Raji (cell line): ENCODE measurements at regions not wholly inside any gene's neighbourhood (a gene's known extent, or its start where the extent isn't known, plus 50 kb on each side); places are given as distances from the start of the nearest gene placed in this dataset.

Experiments
- POLR2A ChIP-seq: IDR thresholded peaks from 2 replicates; pipeline ENCODE4 v1.6.1; 2011; ENCODE audit warnings: low read depth, low read length, control low read depth; ENCODE audit not compliant: insufficient read depth

DNA sequence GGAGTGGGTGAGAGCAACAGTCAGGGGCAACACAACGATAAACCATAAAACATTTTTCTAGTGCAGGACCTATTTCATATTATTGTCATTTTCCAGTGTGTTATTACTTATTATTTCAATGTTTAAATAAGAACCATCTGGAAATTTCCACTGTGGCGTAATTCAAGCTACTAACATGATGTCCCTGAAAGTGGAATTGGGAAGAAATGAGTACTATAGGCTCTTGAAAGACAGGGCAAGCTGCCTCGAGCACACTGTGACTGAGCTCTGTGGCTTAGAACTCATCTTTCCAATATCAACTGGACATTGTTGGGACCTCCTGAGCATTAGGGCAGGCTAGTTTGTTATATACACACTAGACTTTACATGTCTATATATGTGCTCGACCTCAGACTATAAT is 182.9 kb upstream of the RIOK2 start:
- TF ChIP-seq POLR2A, result no peak

DNA sequence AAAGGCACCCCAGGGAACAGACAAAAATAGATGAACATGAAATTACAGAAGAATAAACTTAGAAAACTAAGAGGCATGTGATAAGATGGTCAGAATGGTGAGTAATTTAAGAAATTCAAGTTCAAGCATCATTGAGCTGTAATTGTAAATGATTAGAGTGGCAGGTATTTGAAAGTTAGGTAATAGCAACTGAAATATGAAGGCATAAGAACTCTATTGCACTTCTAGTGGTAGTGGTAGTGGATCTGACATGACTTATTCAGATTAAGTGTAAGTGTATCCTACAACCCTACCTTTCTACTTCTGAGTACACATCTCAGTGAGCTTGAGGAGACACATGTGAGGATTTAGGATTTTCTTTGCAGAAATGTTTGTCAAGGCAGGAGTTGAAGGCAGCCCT is 192.9 kb upstream of the RIOK2 start:
- TF ChIP-seq POLR2A, result no peak

DNA sequence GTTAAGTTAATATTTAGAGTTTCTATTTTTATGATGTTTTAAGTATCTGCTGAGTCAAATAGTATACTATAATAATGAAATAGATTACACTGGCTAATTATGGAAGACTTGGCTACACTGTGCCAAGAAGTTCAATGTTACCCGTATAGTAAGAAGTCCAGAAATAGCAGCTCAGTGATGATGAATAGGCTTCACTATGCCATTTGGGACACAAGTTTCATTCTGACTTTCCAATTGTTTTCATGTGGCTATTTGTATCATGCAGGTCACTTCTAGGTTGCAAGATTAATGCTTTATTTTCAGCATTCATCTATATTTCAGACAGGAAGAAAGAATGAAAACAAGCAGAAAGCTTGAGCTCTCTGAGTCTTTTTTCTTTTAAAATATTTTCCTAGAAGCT is 194.5 kb upstream of the RIOK2 start:
- TF ChIP-seq POLR2A, result no peak

DNA sequence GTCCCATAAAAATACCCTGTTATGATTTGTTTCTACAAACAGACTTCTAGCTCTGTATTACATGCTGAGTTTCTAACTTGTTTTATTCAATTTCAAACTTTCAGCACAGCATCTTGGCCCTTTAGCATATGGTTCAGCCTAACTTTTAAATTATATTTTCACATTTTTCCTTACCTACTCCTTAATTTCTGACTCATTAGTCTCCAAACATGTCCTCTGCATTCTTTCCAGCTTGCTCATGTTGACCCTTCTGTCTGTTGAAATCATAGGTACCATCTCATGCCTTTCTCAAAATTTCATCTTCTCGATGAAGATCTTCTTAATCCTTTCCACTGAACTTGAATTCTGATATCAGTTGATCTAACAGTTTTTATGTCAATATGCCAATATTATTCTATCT is 200.9 kb upstream of the RIOK2 start:
- no peak for TF ChIP-seq POLR2A

DNA sequence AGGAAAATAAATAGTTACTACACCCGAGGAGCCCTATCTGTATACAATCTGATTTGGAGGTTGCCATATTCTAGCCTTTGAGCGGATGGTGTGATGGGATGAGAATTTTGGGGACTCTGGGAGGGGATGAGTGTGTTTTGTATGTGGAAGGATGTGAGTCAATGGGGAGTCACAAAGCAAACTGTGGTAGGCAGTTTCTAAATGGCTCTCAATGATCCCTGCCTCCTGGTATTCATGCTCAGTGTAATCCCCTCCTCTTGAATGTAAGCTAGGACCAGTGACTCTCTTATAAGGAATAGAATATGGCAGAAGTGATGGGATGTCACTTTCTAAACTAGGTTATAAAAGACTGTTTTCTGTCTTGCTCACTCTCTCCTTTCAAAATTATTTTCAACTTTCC is 205.7 kb upstream of the RIOK2 start:
- no peak for TF ChIP-seq POLR2A

DNA sequence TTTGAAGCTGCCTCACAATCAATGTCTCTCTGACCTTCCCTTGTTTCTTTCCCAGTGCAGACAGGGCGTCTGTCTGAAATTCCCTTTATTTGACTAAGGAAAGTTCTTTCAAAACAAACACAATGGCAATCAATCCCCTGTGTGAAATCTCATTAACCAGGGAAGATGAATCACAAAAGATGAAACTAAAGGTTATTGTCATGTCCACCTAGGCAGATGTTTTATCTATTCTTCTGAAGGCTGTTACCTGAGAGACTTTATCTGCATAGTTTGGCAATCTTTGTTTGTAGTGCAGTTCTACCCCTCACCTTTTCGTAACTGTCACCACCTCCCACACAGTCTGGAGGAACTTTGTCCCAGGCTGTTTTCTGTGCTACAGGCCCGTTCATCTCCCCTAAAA is 217.5 kb upstream of the RIOK2 start:
- TF ChIP-seq POLR2A, result no peak

DNA sequence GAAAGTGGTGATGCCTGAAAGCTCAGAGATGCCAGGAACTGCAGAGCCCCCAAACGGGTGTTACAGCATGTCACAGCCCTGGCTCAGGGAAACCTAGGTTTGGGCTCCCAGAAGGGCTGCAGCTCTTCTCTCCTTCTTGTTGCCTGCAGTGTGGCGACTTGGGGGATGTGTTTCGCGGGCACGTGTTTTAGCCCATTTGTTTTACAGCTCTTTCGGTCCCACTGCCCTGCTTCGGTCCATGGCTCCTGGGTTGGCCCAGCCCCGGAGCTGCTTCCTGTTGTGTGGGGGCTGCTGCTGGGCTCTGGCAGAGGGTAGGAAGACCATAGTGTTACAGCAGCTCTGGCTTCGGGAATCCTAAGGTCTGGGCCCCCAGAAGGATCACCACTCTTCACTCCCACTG is 222.9 kb upstream of the RIOK2 start:
- TF ChIP-seq POLR2A, result no peak

DNA sequence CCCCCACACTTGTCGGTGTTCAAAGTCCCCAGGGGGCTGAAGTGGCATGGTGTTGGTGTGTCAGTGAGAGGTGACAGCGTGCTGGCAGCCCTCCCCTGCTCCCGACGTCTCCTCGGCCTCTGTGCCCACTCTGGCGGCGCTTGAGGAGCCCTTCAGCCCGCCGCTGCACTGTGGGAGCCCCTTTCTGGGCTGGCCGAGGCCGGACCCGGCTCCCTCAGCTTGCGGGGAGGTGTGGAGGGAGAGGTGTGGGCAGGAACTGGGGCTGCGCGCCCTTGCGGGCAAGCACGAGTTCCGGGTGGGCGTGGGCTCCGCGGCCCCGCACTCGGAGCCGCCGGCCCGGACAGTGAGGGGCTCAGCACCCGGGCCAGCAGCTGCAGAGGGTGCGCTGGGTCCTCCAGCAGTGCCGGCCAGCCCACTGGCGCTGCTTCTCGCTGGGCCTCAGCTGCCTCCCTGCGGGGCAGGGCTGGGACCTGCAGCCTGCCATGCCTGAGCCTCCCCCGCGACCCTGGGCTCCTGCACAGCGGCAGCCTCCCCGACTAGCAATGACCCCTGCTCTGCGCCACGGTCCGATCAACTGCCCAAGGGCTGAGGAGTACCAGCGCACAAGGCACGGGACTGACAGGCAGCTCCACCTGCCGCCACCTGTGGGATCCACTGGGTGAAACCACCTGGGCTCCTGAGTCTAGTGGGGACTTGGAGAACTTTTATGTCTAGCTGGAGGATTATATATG is 224.1 kb upstream of the RIOK2 start:
- no peak for TF ChIP-seq POLR2A

DNA sequence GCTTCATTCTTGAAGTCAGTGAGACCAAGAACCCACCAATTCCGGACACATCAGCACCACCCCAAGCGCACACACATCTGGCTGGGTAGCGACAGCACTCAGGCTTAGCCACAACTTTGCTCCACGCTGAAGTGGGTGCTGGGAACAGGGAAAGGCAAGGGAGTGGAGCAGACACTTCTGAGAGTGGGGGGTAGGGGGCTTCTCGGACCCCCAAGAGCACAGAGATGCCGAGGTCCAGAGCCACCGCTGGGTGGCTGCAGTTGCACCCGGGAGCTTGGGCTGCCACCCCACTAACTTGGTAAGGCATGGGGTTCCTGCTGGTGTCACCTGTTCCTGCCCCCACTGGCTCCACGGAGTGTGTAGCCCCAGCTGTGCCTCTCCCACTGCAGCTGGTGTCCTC is 225.3 kb upstream of the RIOK2 start:
- no peak for TF ChIP-seq POLR2A

DNA sequence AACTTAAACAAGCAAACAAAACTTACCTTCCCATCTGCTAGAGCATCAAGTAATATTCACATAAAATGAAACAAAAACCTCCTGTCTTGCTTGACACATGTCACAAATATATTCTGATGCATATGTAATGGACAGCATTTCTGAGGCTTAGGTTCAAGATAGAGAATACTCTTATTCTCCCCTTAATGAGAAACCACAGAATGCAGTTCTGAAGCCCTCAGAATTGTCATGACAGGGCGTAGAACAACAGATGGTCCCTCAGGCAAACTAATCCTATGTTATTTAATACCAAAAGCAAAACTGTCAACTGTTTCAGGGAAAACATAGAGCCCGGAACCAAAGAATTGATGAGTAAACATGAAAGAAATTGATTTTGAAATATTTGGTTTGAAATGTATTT is 229.9 kb upstream of the RIOK2 start:
- no peak for TF ChIP-seq POLR2A

DNA sequence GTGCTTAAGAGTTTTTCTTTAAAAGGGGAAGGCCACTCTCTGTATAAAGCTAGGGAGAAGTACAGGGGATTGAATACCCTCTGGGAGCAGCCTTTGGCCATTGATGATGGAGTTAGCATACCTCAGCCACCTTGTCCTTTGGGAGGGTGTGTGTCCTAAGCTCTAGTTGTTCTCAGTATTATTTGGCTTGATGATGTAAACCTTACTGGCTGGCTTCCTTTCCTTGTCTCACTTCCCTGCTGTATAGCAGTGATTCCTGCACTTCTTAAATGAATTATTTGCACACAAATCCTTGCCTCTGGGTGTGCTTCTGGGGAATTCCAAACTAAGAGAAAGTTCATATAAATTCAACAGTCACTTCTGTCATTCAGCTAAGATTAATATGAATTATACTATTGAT is 234.9 kb upstream of the RIOK2 start:
- TF ChIP-seq POLR2A, result no peak

DNA sequence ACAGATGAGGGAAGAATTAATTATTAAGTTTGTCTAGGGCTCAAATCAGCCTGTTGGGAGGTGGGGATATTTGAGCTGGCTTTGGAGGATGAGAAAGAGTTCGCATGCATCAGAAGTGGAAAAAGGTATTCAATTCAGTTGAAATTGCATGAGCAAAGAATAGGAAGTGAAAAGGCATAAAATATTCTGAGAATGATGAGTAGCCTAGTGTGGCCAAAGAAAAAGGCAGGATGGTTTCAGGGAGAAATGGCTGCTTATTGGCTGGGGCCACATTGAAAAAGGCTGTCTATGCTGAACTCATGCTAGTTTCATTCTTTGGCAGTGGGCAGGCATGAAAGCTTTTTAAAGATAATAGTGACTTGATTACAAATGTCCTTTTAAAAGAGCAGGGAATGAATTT is 235.4 kb upstream of the RIOK2 start:
- TF ChIP-seq POLR2A, result no peak

DNA sequence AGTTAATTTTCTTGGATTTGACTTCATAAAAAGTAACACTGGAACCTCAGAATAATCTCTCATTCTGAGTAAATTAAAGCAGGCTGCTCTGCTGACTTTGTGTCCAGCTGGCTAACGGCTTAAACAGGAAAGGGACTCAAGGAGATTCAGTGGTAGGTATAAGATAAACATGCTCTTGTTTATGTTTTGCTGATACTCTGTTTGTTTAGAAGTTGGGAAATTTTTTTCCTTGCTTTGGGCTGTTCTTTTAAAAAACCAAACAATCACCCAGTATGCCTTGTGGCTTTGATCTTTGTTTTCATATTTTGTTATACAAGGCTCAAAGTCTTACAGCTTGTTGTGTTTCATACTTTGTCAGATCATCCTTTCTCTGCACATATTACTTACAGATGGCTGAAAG is 237.6 kb upstream of the RIOK2 start:
- no peak for TF ChIP-seq POLR2A

DNA sequence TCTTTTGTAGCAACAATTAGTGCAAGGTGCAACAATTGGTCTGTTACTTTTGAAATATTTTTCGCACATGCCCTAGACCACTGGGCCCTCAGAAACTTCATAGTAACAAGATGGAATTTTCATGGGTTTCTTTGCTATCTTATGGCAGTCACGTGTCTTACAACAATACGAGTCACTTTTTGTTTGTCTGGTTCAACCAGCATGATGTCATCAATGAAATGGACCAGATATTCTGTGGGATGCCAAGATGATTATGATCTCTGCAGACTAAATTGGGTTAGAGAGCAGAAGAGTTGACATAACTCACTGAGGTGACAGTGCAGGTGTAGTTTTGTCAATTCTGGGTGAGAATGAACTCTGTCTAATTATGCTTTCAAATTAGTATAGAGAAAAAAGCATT is 239.6 kb upstream of the RIOK2 start:
- TF ChIP-seq POLR2A, result no peak

DNA sequence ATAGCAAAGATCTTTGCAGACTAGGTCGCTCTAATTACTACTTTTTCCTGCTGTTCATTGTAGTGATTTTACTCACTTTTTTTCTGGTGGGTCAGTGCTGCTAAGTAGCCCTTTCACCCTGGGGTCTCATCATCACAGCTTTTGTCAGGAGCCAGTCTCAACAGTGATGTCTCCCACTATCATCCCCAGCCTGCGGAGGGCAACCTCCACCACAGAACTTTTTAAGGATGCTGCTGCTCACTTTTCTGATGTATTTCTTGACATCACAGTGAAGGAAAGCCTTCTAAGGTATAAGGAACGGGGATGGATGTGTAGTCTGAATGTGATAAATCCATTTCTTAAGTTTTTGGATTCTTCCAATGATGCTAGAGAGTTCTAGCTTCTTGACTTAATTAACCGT is 242.5 kb upstream of the RIOK2 start:
- TF ChIP-seq POLR2A, result no peak

DNA sequence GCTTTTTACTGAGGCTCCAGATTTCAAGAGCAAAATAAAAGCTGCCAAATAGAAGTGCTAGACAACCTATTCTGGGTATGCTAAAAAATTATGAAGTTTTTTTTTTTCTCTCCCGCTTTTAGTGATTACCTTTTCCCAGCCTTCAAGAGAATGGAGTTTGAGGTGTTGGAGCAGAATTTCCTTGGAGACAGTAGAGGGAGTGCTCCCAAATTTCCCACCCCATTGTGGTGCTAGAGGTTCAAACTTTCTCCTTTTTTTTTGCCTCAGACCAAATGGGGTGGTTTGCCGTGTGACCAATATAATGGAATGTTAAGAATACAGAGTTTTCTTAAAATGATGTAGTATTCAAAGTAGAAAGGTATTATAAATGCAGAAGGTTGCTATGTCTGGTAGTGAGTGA is 244.2 kb upstream of the RIOK2 start:
- no peak for TF ChIP-seq POLR2A

DNA sequence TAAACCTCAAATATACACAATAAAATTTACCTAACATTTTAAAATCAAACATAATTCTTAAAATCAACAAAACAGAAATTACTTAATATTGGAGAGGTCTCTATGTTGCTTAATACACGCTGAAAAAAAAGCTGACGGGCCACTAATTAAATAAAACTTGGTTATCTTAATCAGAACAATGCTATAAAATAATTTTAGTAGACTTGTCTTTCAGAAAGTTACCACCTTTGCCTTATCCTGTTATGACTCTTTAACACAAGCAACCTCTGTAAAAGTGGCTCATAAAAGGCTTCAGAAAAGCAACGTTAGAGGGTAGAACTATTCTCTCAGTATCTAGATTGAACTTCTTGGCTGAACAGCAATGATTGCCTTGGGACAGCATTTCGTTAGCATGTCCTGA is 251.0 kb upstream of the RIOK2 start:
- TF ChIP-seq POLR2A, result no peak

DNA sequence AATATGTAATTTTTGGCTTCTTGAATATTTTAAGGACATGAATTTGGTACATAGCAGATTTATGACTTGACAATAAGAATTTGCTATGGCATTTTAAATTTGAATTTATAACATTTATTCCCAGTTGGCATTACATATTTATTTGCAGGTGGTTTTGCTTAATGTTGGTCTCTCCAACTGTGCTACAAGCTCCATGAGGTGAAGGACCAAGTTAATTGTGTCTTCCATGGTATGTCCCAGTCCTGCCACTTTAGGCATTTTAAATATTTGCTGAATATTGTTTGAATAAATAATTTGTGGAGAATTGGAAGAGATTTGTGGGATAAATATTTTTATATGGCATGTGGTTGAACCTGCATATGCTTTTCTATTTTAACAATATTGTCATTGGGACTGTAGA is 253.4 kb upstream of the RIOK2 start:
- TF ChIP-seq POLR2A, result no peak

DNA sequence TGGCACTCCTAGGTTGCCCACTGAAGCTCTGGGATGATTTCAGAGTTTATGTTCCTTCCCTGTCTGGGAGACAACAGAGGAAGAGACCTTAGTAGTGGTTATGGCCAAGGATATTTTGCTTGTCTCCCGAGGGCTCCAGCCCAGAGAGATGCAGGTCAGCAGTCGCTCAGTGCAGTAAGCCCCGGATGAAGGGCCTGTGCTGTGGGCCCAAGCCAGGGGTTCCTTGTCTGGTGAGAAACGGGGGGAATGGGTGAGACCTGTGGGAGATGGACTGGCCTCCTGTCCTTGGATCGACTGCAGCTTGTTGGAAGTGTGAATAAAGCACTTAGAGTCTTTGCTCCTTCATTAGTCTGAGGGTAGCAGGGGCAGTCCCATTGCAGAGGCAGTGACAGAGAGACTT is 260.7 kb upstream of the RIOK2 start:
- no peak for TF ChIP-seq POLR2A
